ENCODE measurements at regions not wholly inside any gene's neighbourhood (a gene's known extent, or its start where the extent isn't known, plus 50 kb on each side); places are given as distances from the start of the nearest gene placed in this dataset.

DNA sequence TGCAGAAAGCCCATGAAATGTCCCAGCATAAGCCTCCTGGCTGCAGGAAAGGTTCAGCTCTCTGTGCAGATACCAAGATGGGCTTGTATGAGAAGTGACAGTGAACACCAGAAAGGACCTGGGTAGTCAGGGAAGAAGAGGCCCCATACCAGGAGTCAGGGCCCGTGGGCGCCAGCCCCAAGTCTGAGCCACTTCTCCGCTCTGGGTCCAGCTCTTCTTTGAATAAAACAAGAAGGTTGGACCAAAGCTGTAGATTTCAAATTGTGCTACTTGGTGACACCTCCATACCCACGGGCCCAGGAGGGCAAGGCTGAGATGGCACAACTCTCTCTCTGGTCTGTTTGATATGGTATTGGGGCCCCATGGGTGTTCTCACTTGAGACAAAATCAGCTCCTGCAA lies 261.5 kb downstream of the UACA start:
- TF ChIP-seq EZH2 (IDR thresholded peaks at IDR 0.05; ENCODE audit: borderline replicate concordance, insufficient read depth, low read length, poor library complexity, severe bottlenecking) (no peak), TAF1 (IDR thresholded peaks at IDR 0.05; ENCODE audit: low read depth) (no peak), POLR2AphosphoS5 (IDR thresholded peaks at IDR 0.05) (no peak), RAD21 (conservative IDR thresholded peaks at IDR 0.05) (no peak), MXI1 (conservative IDR thresholded peaks at IDR 0.05; ENCODE audit: poor library complexity, severe bottlenecking) (no peak), EP300 (conservative IDR thresholded peaks at IDR 0.05; ENCODE audit: poor library complexity, severe bottlenecking) (no peak)
- TF ChIP-seq, protein P1, sequence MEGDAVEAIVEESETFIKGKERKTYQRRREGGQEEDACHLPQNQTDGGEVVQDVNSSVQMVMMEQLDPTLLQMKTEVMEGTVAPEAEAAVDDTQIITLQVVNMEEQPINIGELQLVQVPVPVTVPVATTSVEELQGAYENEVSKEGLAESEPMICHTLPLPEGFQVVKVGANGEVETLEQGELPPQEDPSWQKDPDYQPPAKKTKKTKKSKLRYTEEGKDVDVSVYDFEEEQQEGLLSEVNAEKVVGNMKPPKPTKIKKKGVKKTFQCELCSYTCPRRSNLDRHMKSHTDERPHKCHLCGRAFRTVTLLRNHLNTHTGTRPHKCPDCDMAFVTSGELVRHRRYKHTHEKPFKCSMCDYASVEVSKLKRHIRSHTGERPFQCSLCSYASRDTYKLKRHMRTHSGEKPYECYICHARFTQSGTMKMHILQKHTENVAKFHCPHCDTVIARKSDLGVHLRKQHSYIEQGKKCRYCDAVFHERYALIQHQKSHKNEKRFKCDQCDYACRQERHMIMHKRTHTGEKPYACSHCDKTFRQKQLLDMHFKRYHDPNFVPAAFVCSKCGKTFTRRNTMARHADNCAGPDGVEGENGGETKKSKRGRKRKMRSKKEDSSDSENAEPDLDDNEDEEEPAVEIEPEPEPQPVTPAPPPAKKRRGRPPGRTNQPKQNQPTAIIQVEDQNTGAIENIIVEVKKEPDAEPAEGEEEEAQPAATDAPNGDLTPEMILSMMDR (IDR thresholded peaks at IDR 0.05; ENCODE audit: poor library complexity, severe bottlenecking): no peak

Measured in neural cell (in vitro differentiated cells).